RPMI8226 (cell line): ENCODE measurements at regions not wholly inside any gene's neighbourhood (a gene's known extent, or its start where the extent isn't known, plus 50 kb on each side); places are given as distances from the start of the nearest gene placed in this dataset.

Source experiments
- DNase-seq: peaks from one replicate; pipeline ENCODE4 v3.0.0-alpha.2; 2015

DNA sequence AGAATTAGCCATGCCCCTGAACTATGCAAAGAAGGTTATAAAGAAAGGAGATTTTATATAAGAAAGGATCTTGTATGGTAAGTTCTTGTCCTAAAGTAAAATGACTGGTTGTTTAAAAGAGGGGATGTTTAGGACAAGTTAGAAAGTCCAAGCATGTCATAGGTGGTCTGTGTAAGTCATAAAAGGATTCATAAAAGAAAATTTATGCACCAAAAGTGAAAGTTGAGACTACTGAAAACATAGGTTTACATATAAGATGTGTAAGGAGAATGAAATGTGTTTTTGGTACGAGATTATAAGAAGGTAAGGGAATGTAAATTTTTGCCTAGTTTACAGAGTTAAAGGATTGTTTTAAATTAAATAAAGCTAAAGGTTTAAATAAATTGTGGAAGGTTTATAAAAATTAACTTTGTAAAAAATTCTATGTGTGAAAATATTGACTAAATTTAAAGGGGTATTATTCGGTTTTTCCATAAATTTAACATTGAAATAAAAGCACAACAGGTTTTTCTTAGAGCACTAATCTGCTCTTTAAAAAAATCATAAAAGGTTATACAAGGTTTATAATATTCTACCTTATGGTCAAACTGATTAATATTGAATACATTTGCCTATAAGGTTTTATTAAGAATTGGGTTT, 93.6 kb upstream of the UST start:
- peak; percentile 14 for DNase-seq

DNA sequence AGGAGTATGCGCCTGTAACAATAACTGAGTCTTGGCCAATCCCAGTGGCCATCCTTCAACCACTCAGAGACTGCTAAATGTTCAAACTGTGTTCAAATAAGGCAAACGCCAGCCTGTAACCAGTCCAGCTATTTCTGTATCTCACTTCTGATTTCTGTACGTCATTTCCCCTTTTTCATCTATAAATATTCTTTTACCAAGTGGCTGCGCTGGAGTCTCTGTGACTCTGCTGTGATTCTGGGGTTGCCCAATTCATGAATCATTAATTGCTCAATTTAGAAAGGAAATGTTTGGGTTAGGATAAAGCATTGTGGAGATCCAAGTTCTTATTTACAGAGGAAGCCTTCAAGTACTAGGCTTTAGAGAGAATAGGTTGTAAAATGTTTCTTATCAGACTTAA, 89.8 kb upstream of the UST start:
- DNase-seq, result no peak

DNA sequence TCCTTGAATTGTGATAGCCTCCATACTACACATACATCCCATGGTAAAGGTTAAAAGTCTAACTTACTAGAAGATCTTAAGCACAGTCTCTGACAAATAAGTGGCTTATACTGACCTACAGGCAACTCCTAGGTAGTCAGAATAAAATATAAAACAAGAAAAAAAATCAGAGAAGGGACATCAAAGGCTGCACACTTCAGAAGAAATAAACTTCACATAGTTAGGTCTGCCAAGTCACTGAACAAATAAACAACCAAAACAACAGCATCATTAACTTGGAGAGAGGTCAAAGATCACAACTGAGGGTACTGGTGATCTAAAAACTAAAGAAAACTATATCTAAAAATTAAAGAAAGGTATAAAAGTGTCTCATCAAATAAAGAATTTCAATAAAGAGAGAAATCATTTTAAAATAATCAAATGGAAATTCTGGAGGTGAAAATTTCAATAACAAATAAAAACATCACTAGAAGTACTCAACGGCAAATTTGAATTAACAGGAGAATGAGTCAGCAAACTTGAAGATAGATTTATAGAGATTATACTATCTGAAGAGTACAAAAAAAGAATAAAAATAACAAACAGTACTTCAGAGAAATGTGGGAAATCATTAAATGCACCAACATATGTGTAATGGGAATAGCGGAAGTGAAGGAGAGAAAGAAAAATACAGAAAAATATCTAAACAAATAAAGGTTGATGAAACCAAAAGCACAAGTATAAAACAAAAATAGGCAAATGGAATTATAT, 88.0 kb upstream of the UST start:
- DNase-seq, result no peak

DNA sequence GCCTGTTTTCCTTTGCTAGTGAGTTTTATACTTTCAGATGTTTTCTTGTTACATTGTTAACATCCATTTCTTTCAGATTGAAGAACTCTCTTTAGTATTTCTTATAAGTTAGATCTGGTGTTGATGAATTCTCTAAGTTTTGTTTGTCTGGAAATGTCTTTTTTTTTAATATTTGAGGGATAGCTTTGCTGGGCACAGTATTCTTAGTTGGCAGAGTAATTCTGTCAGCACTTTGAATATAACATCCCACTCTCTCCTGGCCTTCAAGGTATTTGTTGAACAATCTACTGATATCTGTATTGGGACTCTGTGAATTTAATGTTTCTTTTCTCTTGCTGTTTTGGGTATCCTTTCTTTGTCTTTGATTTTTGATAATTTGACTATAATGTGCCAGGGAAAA, 79.4 kb upstream of the UST start:
- DNase-seq, result no peak

DNA sequence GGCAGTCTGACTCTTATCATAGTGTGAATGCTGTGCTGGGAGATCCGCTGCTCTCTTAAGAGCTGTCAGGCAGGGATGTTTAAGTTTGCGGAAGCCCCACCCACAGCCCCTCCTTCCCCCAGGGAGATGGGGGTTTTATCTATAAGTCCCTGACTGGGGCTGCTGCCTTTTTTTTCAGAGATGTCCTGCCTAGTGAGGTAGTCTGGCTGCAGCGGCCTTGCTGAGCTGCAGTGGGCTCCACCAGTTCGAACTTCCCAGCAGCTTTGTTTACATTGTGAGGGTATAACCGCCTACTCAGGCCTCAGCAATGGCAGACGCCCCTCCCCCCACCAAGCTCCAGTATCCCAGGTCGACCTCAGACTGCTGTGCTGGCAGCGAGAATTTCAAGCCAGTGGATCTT, 75.7 kb upstream of the UST start:
- no peak for DNase-seq

DNA sequence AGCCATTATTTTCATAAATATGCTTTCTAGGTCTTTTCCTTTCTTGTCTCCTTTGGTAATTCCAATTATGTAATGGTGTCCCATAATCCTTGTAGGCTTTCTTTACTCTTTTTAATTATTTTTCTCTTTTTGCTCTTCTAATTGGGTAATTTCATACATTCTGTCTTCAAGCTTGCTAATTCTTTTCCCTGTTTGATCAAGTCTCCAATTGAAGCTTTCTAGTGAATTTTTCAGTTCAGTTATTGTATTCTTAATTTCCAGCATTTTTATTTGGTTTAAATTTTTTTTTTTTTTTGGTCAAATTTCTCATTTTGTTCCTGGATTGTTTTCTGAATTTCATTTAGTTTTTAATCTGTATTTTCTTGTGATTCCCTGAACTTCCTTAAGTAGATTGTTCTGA, 74.9 kb upstream of the UST start:
- no peak for DNase-seq

DNA sequence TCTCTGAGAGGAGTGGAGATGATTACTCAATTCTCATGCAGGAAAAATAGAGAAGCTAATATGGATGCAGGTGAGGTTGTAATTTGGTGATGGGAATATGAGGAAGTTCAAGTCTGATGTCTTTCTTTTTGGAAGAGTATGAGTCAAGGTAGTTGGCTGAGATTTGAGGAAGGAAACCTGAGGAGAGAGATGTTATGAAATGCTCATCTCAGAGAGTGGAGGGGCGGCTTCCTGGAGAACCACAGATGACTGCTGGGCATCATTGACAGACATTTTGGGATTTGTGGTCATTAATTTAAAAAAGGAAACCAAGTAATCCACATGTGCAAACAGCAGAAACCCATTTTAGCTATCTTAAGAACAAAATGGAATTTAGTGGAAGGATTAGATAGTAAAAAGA, 72.5 kb upstream of the UST start:
- DNase-seq, result no peak

DNA sequence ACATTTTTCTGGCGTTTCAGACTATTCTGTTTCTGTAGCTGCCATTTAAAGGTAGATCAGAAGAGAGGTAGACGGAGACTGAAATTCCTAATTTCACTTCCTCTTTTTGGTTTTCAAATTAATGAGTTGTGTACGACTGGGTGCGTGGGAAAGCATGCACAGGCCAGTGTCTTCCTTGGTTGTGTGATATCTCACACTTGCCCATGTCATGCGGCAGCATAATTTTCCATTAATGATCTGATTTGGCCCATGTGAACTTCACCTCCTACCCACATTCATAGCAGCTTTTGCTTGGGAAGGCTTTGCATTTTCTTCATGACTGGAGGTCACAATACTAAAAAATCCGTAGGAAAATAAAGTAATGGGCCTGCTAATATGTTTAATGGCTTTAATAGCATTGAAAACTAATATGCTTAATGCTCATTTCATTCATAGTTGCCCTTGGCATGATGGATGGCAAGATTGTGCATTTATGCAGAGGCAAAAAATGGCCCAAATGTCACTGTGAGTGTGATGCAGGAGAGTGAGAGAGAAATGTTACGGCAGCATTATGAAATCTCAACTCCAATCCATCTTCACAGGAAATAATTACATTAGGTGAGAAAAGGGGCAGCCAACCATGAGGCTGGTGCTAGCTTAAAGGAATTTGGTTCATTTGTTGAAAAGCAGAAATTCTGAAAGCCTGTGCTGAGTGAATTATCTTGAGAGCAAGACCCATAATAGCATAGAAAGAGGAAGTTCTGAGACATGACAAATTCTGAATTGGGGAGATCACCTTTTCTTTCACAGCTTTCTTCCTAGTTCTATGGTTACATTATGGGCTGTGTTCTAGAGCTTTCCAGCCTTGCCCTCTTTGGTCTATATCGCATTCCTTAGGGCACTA, 69.0 kb upstream of the UST start:
- peak; percentile 58 for DNase-seq

DNA sequence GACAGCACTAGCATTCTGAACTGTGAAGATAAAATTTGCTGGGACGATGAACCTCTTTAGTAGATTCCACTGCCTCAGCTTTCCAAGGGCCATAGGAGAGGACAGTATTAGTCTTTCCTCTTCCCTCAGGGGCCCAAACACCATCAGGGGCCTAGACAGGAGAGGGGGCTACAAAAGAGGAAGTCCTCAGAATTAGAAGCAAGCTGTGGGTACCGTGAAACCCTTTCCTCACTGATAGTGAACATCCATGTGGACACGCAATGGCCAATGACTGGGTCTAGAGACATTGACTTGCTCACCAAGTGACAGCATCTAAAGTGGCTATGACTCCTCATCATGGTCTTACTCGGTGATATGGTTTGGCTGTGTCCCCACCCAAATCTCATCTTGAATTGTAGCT, 68.1 kb upstream of the UST start:
- DNase-seq, result no peak

DNA sequence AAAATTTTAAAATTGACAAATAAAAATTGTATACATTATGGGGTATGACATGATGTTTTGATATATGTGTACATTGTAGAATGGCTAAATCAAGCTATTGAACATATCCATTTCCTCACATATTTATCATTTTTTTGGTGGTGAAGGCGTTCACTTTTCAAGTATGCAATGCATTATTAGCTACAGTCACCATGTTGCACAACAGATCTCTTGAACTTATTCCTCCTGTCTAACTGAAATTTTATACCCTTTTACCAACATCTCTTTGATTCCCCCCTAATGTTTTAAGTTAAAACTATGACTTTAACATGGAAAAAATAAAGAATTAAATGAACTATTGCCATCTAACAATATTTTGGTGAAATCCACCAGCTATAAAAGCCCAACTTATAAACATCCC, 65.2 kb upstream of the UST start:
- no peak for DNase-seq

DNA sequence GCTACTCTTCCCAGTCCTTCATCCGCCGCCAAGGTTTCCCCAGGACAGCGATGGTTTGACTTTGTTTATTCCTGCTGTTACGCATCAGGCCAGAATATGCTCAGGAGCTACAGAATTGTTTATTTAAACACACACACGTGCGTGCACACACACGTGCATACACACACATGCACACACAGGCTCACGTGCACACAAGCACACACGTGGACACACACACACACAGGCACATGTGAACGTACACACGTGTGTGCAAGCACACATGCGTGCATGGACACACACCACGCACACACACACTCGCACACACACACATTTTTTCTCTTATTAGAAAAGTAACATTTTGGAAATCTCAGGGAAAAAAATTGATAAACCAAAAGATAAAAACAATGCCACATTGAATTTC, 64.6 kb upstream of the UST start:
- DNase-seq, result no peak

DNA sequence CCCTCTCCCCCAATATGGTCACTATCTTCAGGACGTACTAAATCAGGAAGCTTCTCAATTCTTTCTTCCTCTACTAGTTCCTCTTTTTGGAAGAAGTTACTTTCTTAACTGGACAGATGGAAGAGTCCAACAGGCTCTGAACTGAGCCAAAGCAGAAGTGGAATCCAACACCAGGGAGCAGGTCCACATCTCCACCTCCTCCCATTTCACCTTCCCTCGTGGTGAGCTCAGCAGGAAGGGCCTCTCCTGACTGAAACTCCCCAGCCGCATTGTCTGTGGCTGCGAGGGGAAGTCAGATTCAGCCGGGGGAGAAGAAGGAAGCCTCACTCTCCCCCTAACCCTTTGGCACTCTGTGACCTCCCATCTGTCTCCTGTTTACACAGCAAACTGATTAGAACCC, 63.8 kb upstream of the UST start:
- peak; percentile 38 for DNase-seq

DNA sequence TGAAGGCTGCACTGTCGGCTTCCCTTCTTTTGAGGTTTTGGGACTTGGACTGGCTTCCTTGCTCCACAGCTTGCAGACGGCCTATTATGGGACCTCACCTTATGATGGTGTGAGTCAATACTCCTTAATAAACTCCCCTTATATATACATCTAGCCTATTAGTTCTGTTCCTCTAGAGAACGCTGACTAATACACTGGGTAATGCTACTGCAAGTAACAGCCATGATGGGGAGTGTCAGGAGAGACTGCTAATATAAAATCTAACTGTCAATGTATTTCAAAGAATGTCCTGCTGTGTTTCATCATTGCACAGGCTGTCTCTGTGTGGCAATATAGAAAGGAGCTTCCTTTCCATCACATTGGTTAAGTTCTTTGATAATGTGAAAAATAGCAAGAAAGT, 57.7 kb upstream of the UST start:
- DNase-seq, result no peak

DNA sequence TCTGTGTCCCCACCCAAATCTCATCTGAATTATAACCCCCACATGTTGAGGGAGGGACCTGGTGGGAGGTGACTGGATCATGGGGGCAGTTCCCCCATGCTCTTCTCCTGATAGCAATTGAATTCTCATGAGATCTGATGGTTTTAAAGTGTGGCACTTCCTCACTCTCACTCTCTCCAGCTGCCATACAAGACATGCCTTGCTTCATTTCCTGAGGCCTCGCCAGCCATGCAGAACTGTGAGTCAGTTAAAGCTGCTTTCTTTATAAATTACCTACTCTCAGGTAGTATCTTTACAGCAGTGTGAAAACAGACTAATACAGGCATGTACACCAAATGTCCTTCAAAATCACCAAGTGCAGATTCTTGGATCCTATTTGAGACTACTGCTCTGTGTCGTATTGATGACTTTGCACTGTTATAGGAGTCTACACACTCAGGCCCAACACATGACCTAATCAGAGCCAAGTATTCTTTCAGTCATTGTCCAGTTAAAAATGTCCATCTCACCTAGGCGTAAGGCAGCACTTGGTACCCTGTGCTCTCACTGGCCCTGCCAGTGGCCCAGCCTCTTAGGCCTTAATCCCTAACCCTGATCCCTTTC, 52.8 kb upstream of the UST start:
- DNase-seq, result no peak
